ENCODE measurements at regions not wholly inside any gene's neighbourhood (a gene's known extent, or its start where the extent isn't known, plus 50 kb on each side); places are given as distances from the start of the nearest gene placed in this dataset.
"Not testable (repeated sequence)": the region's sequence is repeated elsewhere in the genome, so short reads cannot be mapped to it uniquely, and the experiment has no call there.

- DNase-seq = no peak
These were observed 103.1 kb upstream of the DAZL start for GRCh38 chr3:16708285-16708684.

- DNase-seq = not testable (repeated sequence)
These were observed 106.5 kb upstream of the DAZL start for GRCh38 chr3:16711691-16712090.

- DNase-seq = no peak
These were observed 110.1 kb upstream of the DAZL start for GRCh38 chr3:16715281-16715680.

GRCh38 chr3:16719426-16719825, 114.2 kb upstream of the DAZL start:
- no peak for DNase-seq

- no peak for DNase-seq
These were observed 115.2 kb upstream of the DAZL start for GRCh38 chr3:16720367-16720940.

GRCh38 chr3:16721494-16721893, 116.3 kb upstream of the DAZL start:
- no peak for DNase-seq

GRCh38 chr3:16723978-16724377, 118.8 kb upstream of the DAZL start:
- DNase-seq = no peak

GRCh38 chr3:16724487-16724886, 119.3 kb upstream of the DAZL start:
- DNase-seq = no peak

- DNase-seq = no peak
These were observed 120.7 kb upstream of the DAZL start for GRCh38 chr3:16725972-16726371.

- no peak for DNase-seq
These were observed 123.8 kb upstream of the DAZL start for GRCh38 chr3:16728770-16729745.

- no peak for DNase-seq
These were observed 133.2 kb upstream of the DAZL start for GRCh38 chr3:16738451-16738850.

GRCh38 chr3:16739541-16740105, 134.4 kb upstream of the DAZL start:
- DNase-seq = no peak

- no peak for DNase-seq
These were observed 135.3 kb upstream of the DAZL start for GRCh38 chr3:16740515-16740914.

GRCh38 chr3:16741103-16741758, 136.0 kb upstream of the DAZL start:
- DNase-seq = no peak

GRCh38 chr3:16741890-16742289, 136.7 kb upstream of the DAZL start:
- DNase-seq = no peak

- no peak for DNase-seq
These were observed 138.1 kb upstream of the DAZL start for GRCh38 chr3:16743276-16743675.

GRCh38 chr3:16759227-16759903, 125.4 kb upstream of the PLCL2 start:
- no peak for DNase-seq

GRCh38 chr3:16761571-16761970, 123.2 kb upstream of the PLCL2 start:
- no peak for DNase-seq

- no peak for DNase-seq
These were observed 119.1 kb upstream of the PLCL2 start for GRCh38 chr3:16765661-16766060.

GRCh38 chr3:16767006-16767405, 117.7 kb upstream of the PLCL2 start:
- DNase-seq = no peak

- no peak for DNase-seq
These were observed 116.7 kb upstream of the PLCL2 start for GRCh38 chr3:16768014-16768413.

- DNase-seq = no peak
These were observed 115.8 kb upstream of the PLCL2 start for GRCh38 chr3:16768956-16769355.

- DNase-seq = no peak
These were observed 115.2 kb upstream of the PLCL2 start for GRCh38 chr3:16769525-16769924.
